ENCODE measurements at regions not wholly inside any gene's neighbourhood (a gene's known extent, or its start where the extent isn't known, plus 50 kb on each side); places are given as distances from the start of the nearest gene placed in this dataset.
"Not testable (repeated sequence)": the region's sequence is repeated elsewhere in the genome, so short reads cannot be mapped to it uniquely, and the experiment has no call there.

GRCh38 chr13:50592412-50593155 is 250.9 kb downstream of the DLEU7 start:
- DNase-seq (ENCODE audit: low read depth in 4 of 4, low spot score in 1 of 4) = no peak

- DNase-seq (ENCODE audit: low read depth in 4 of 4, low spot score in 1 of 4) = no peak
These were observed 250.3 kb downstream of the DLEU7 start for GRCh38 chr13:50593207-50593606.

DNA sequence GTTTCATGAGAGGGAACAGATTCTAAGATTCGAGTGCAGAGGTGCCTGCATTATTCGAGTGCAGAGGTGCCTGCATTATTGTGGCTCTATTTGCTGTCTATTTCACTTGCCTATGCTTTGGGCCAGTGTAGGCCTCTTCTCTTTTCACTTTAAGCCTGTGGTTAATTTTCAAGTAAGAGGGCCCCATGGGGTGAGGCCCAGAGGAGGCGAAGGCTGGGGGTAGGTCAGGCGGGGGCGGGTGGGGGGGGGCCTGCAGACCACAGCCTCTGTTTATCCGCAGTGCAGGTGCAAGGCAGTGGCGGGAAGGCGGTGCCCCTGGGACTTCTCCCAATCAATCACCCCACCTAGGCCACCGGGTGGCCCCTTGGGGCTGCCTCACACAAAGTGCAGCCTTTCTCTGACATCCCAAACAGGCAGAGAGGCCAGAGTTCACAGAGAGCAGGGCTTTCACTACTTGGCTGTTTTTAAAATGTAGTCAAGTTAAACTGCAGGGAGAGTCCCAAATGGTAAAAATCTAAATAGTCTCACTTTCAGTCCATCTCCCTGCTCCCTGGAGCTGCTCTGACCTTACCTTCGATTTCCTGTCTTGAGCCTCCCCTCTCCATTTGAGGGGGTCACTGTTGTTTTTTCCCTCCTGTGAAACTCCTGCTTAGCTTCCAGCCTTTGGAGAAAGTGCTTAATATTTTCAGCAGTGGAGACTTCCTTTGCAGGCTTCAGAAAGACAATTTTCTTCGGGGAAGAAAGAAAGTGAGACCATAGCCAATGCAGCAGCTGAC is 249.0 kb downstream of the DLEU7 start:
- peak in 2 of 4 experiments; percentile 7 to 13 for DNase-seq (ENCODE audit: low read depth in 4 of 4, low spot score in 1 of 4)

DNA sequence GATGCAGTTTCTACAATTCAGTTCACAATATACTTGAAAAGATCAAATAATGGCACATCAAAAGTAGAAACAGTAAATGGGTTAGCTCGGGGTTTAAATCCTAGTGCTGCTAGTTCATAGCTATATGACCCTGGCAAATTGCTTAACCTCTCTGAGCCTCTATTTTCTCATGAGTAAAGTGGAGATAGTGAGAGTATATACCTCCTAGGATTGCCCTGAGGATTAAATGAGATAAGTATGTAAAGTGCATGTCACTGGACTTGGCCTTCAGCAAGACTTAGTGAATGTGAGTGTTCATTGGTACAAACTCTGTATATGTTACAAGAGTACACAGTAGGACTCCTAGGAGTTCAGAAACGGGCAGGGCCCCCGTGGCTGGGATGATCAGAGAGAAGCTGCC is 248.3 kb downstream of the DLEU7 start:
- DNase-seq (ENCODE audit: low read depth in 4 of 4, low spot score in 1 of 4) = no peak

GRCh38 chr13:50596156-50596555 is 247.3 kb downstream of the DLEU7 start:
- no peak for DNase-seq (ENCODE audit: low read depth in 4 of 4, low spot score in 1 of 4)

DNA sequence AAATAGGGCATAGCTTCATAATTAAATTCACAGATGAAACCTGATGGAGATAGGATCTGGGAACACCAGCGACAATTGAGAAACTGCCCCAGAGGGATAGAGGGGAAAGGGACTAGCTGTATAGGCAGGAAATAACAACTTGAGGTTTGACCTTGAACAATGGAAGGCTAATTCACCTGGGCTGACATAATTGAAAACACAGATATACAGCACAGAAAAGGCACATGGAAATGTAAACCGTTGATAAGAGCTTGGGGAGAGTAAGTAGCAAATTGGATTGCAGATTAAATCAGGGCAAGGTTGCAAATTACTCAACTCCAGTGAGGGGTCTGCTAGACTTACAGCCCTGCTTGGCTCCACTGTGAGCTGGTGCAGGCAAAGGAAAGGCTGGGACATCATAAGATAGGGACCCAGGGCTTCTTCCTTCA is 246.7 kb downstream of the DLEU7 start:
- DNase-seq (ENCODE audit: low read depth in 4 of 4, low spot score in 1 of 4) = no peak

DNA sequence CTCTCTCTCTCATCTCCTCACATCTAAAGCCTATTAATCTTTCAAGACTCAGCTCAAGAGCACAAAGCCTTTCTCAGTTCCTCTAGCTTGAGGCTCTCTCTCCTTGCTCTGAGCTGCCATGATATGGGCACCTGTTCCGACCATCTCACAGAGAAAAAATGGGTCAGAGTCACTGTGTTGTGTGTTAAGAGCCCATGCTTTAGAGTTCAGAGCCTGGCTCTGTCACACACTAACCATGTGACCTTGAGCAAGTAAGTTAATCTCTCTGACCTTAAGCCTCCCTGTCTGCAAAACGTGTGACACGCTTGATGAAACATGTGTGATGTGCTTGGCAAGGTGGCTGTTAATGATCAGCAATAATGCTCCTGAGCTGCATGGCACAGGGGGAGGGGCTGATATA is 245.2 kb downstream of the DLEU7 start:
- no peak for DNase-seq (ENCODE audit: low read depth in 4 of 4, low spot score in 1 of 4)

- no peak for DNase-seq (ENCODE audit: low read depth in 4 of 4, low spot score in 1 of 4)
These were observed 244.4 kb downstream of the DLEU7 start for GRCh38 chr13:50599046-50599445.

GRCh38 chr13:50599927-50600326 is 243.6 kb downstream of the DLEU7 start:
- DNase-seq (ENCODE audit: low read depth in 4 of 4, low spot score in 1 of 4) = no peak

DNA sequence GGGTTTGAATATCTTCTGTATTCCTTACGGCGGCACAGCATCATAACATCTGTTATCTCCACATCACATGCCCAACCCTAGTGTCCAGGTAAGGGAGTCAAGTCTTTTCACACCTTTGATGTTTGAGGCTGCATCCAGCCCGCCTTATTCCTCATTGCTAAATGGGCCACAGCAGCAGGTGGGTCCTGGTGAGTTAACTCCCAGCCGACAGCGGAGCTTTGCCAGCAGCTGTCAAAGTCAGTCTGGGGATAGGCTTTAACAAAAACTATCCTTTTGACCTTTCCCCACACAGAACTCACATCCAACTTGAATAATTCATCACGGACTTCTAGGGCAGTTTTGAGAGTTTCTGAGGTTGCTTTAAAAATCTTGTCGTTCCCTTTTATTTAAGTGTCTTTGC is 235.1 kb downstream of the DLEU7 start:
- DNase-seq (ENCODE audit: low read depth in 4 of 4, low spot score in 1 of 4) = no peak

DNA sequence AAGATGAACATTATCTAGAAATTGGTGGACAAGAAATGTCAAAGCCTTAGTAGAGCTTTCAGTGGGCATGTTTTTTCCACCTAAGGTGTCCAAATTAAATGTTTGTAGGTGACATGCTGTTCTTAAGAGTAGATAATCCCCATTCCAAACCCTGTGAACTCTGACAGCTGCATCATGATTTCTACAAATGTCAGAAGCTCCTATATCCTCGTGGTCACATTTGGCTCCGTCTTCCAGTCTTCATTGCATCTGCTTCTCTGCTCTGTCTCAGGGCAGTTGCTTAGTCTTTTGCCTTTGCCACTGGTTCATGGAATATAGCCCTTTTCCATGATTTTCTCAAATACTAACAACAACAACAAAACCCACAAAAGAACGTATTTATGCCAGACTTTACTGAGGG is 234.5 kb downstream of the DLEU7 start:
- DNase-seq (ENCODE audit: low read depth in 4 of 4, low spot score in 1 of 4) = no peak

DNA sequence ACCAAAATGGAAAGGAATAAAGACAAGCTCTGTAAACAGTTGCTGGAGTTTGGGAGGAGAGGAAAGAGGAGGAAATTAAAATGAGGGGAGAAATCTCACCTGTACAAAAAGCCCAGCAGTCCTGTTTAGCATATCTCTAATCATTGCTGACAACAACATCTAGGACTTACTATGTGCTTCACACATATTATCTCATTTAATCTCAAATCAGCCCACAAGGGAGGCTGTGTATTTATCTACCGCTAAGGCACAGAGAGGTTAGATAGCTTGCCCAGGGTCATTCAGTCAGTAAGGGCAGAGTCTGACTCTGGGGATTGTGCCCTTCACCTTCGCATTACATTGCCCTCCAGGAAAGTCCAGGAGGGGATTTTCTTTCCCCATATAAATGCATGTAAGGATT is 233.3 kb downstream of the DLEU7 start:
- DNase-seq (ENCODE audit: low read depth in 4 of 4, low spot score in 1 of 4) = no peak

DNA sequence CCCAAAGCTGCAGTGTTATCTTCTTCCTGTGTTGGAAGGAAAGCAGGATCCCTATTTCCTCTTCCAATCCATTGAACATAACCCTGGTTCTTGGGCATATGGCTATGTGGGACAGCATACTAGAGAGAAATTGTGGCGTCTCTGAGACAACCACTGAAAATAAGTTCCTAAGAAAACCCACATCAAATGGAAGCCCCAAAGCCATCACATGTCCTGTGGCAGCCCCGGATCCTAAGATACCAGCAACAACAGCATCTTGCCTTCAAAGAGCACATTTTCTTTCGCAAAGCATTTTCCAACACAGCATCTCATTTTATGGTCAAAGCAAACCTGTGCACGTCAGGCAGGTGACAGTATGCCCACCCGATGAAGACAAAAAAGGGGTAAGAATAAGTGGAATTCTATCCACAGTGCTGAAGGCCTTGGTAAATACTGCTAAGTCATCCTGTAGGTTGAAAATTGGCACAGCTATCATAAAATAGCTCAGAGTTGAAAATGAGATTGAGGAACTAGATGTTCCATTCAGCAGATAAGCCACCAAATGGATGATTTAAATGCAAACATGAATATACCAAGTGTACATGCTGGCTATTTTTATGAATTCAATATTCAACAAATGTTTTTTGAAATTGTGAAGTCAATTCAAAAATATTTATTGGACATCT is 232.2 kb downstream of the DLEU7 start:
- no peak for DNase-seq (ENCODE audit: low read depth in 4 of 4, low spot score in 1 of 4)

- DNase-seq (ENCODE audit: low read depth in 4 of 4, low spot score in 1 of 4) = no peak
These were observed 230.8 kb downstream of the DLEU7 start for GRCh38 chr13:50612717-50613116.

DNA sequence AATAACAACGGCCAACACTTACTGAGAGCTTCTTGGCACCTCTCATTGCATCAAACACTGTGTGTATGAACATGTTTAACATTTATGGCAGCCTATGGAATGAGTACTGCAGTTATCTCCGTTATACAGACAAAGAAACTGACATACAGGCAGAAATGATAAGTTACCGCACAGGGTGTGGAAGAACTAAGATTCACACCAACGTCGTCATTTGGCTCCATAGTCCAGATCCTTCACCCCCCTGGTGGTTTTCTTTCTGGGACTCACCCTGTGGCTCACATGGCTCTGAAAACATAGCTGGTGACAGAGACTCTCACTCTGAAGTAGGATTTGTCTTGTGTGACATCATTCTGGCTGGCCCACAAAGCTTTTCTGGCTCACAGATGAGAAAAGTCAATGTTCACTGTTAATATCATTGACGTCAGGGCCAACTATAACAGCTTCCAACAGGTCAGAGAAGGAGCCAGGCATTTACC is 230.1 kb downstream of the DLEU7 start:
- DNase-seq (ENCODE audit: low read depth in 4 of 4, low spot score in 1 of 4) = no peak

DNA sequence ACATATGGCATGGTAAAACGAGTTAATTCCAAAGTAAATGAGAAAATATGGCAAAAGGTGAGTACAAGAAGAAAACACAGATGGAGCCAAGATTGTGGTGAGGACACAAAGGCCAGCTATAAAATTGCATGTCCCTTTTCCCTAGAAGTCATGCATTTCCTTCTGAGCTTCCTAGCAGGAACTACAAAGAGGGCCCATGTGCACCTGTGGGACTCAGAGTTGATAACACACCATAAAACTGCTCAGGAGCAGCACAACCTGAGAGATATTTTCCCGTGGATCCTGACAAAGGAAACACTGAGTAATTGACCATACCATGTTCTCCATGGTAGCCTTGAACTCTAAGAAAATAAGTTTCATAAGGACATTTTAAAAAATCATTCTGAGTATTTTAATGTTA is 228.3 kb downstream of the DLEU7 start:
- no peak for DNase-seq (ENCODE audit: low read depth in 4 of 4, low spot score in 1 of 4)

DNA sequence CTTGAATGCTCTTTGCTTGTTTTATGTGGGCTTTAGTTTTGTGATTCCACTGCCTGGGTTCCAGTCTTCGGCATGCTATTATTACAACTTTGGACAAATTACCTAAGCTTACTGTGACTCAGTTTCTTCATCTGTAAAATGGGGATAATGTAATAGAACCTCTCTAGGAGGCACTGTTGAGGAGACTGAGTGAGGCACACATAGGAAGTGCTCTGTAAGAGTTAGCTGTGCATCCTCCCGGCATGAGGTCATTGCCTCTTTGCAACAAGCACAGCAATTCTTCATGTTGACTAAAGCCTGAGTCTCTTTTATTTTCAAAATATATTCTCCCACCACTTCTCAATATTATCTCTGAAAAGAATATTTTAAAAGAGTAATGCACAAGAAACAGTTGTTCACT is 227.4 kb downstream of the DLEU7 start:
- no peak for DNase-seq (ENCODE audit: low read depth in 4 of 4, low spot score in 1 of 4)

GRCh38 chr13:50617134-50617721 is 226.3 kb downstream of the DLEU7 start:
- no peak for DNase-seq (ENCODE audit: low read depth in 4 of 4, low spot score in 1 of 4)

DNA sequence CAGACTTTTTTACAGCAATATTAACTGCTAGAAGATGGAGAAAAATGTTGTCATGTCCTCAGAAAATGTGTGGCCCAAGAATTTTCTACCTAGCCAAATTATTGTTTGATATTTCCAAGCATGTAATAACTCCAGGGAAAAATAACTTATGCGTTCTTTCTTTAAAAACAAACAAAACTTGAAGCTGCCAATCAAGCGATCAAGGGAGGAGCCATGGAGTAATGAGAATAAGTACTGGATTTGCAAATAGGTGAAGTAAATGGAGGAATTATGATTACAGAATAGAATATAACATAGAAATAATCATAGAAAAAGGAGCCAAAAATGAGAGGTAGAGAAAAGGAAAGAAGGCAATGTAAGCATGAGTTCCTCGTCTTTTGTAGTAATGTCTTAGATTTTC is 225.3 kb downstream of the DLEU7 start:
- no peak for DNase-seq (ENCODE audit: low read depth in 4 of 4, low spot score in 1 of 4)

DNA sequence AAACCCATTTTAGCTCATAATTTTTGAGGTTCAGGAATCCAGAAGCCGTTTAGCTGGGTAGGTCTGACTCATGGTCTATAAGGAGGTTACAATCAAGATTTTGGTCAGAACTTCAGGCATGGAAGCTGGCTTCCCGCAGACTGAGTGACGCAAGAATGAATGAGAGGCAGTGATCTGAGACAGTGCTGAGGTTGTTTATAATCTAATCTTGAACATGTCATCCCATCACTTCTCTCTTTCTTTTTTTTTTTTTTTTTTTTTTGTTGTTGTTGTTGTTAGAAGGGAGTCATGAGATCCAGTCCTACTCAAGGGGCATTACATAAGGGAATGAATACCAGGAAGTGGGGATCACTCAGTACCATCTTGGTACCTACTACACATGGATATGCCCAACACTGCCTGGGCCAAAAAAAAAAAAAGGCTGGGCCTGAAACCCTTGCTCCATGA is 217.4 kb downstream of the DLEU7 start:
- DNase-seq (ENCODE audit: low read depth in 4 of 4, low spot score in 1 of 4) = no peak

GRCh38 chr13:50627111-50627510 is 216.4 kb downstream of the DLEU7 start:
- no peak for DNase-seq (ENCODE audit: low read depth in 4 of 4, low spot score in 1 of 4)

DNA sequence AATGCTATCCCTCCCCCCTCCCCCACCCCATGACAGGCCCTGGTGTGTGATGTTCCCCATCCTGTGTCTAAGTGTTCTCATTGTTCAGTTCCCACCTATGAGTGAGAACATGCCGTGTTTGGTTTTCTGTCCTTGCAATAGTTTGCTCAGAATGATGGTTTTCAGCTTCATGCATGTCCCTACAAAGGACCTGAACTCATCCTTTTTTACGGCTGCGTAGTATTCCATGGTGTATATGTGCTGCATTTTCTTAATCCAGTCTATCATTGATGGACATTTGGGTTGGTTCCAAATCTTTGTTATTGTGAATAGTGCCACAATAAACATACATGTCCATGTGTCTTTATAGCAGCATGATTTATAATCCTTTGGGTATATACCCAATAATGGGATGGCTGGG is 215.0 kb downstream of the DLEU7 start:
- not testable (repeated sequence) for DNase-seq (ENCODE audit: low read depth in 4 of 4, low spot score in 1 of 4)
